ENCODE measurements at regions not wholly inside any gene's neighbourhood (a gene's known extent, or its start where the extent isn't known, plus 50 kb on each side); places are given as distances from the start of the nearest gene placed in this dataset.

GRCh38 chr10:33453081-33454025 is 118.9 kb upstream of the NRP1 start:
- DNase-seq, result no peak

GRCh38 chr10:33448421-33449140 is 114.1 kb upstream of the NRP1 start:
- no peak for DNase-seq

GRCh38 chr10:33441561-33441960 is 107.1 kb upstream of the NRP1 start:
- DNase-seq, result no peak

- DNase-seq, result no peak
Measured at GRCh38 chr10:33434933-33435332, 100.5 kb upstream of the NRP1 start.

GRCh38 chr10:33428682-33429081 is 94.2 kb upstream of the NRP1 start:
- DNase-seq, result no peak

GRCh38 chr10:33423154-33423529 is 88.7 kb upstream of the NRP1 start:
- DNase-seq, result no peak

- no peak for DNase-seq
Measured at GRCh38 chr10:33422471-33423153, 88.1 kb upstream of the NRP1 start.

- DNase-seq, result no peak
Measured at GRCh38 chr10:33421789-33422462, 87.5 kb upstream of the NRP1 start.

- DNase-seq, result no peak
Measured at GRCh38 chr10:33419311-33419710, 84.8 kb upstream of the NRP1 start.

GRCh38 chr10:33418301-33418700 is 83.8 kb upstream of the NRP1 start:
- DNase-seq, result no peak

GRCh38 chr10:33416691-33417090 is 82.2 kb upstream of the NRP1 start:
- DNase-seq, result no peak

- no peak for DNase-seq
Measured at GRCh38 chr10:33416209-33416608, 81.7 kb upstream of the NRP1 start.

GRCh38 chr10:33414841-33415240 is 80.4 kb upstream of the NRP1 start:
- DNase-seq, result no peak

- DNase-seq, result no peak
Measured at GRCh38 chr10:33412653-33413361, 78.3 kb upstream of the NRP1 start.

GRCh38 chr10:33412241-33412640 is 77.8 kb upstream of the NRP1 start:
- DNase-seq, result no peak

- DNase-seq, result no peak
Measured at GRCh38 chr10:33410860-33411234, 76.4 kb upstream of the NRP1 start.

- no peak for DNase-seq
Measured at GRCh38 chr10:33410096-33410859, 75.8 kb upstream of the NRP1 start.

GRCh38 chr10:33406596-33406995 is 72.1 kb upstream of the NRP1 start:
- DNase-seq, result no peak

GRCh38 chr10:33402220-33403073 is 68.0 kb upstream of the NRP1 start:
- no peak for DNase-seq

GRCh38 chr10:33401300-33401699 is 66.8 kb upstream of the NRP1 start:
- DNase-seq, result no peak

GRCh38 chr10:33398796-33399195 is 64.3 kb upstream of the NRP1 start:
- DNase-seq, result no peak

All from NCI-H2029 (cell line).